H1 (cell line): ENCODE measurements at regions not wholly inside any gene's neighbourhood (a gene's known extent, or its start where the extent isn't known, plus 50 kb on each side); places are given as distances from the start of the nearest gene placed in this dataset.

Experiments used
- CTCF ChIA-PET: fragments of 300-600 bp; sonication (Branson Sonifier 250); formaldehyde crosslinking; loops from one replicate; lab custom pipeline; 2021; ENCODE audit not compliant: partially characterized antibody; lab: Charles Lee
- POLR2A ChIA-PET: fragments of 300-600 bp; sonication (Branson Sonifier 250); formaldehyde crosslinking; loops from one replicate; lab custom pipeline; 2021; ENCODE audit warnings: inconsistent platforms; ENCODE audit not compliant: partially characterized antibody; lab: Charles Lee
- DNase-seq, 2 experiments: peaks; one replicate each; pipeline versions ENCODE4 v3.0.0 to v3.0.0-alpha.2; 2010 to 2022; ENCODE audit warnings: low spot score in 2 of 2, low read depth in 1 of 2, mixed read lengths in 1 of 2
- FAIRE-seq: peaks from 2 replicates; lab custom pipeline; 2011; peaks lifted over from hg19 to GRCh38; lab: Jason Lieb, UNC
- H2AFZ ChIP-seq: 2 replicates; pipeline ENCODE4 v1.8.1; 2012; ENCODE audit warnings: low read length, inconsistent platforms
- H2AK5ac ChIP-seq: 2 replicates; pipeline ENCODE4 v1.6.1; 2013; ENCODE audit warnings: low read depth, low read length
- H2BK120ac ChIP-seq: replicated peaks from 2 replicates; pipeline ENCODE3; 2013; ENCODE audit warnings: low read depth, low read length, inconsistent platforms
- H2BK12ac ChIP-seq: 2 replicates; pipeline ENCODE4 v1.6.1; 2013; ENCODE audit warnings: low read depth, low read length
- H2BK15ac ChIP-seq: 2 replicates; pipeline ENCODE4 v1.6.1; 2013; ENCODE audit warnings: low read length
- H2BK20ac ChIP-seq: 2 replicates; pipeline ENCODE4 v1.6.1; 2013; ENCODE audit warnings: low read length
- H2BK5ac ChIP-seq: 2 replicates; pipeline ENCODE4 v1.6.1; 2013; ENCODE audit warnings: low read depth, low read length
- H3K14ac ChIP-seq: 2 replicates; pipeline ENCODE4 v1.6.1; 2013; ENCODE audit warnings: inconsistent platforms; ENCODE audit not compliant: insufficient read length
- H3K18ac ChIP-seq: 2 replicates; pipeline ENCODE4 v1.6.1; 2013; ENCODE audit warnings: low read length; ENCODE audit errors: extremely low read depth
- H3K23ac ChIP-seq: 2 replicates; pipeline ENCODE4 v1.6.1; 2013; ENCODE audit warnings: inconsistent platforms; ENCODE audit not compliant: insufficient read length
- H3K23me2 ChIP-seq: 2 replicates; pipeline ENCODE4 v1.6.1; 2013; ENCODE audit warnings: low read depth, low read length
- H3K27ac ChIP-seq: 2 replicates; pipeline ENCODE4 v1.6.1; 2011; ENCODE audit warnings: low read depth, low read length, inconsistent platforms
- H3K27me3 ChIP-seq, 4 experiments: replicated peaks in 1 of 4; 1 replicate in 1 of 4; 2 replicates in 3 of 4; pipeline versions ENCODE4 v1.6.1 to v1.8.1; 2011 to 2013; ENCODE audit warnings: low read length in 3 of 4, mild to moderate bottlenecking in 3 of 4, inconsistent platforms in 2 of 4, mixed read lengths in 2 of 4, moderate library complexity in 1 of 4; ENCODE audit not compliant: control insufficient read depth in 3 of 4, insufficient read depth in 3 of 4; ENCODE audit errors: extremely low read depth in 1 of 4
- H3K36me3 ChIP-seq, 4 experiments: 2 replicates each; pipeline versions ENCODE4 v1.6.1 to v1.8.1; 2011 to 2013; ENCODE audit warnings: mild to moderate bottlenecking in 4 of 4, low read length in 3 of 4, moderate library complexity in 2 of 4, control low read depth in 1 of 4, inconsistent platforms in 1 of 4; ENCODE audit not compliant: insufficient read depth in 4 of 4, control insufficient read depth in 2 of 4
- H3K4ac ChIP-seq: replicated peaks from 2 replicates; pipeline ENCODE3; 2013; ENCODE audit warnings: low read length, low read depth, mixed read lengths, inconsistent platforms; ENCODE audit not compliant: insufficient read length
- H3K4me1 ChIP-seq, 4 experiments: replicated peaks in 1 of 4; 1 replicate in 1 of 4; 2 replicates in 3 of 4; pipeline versions ENCODE4 v1.6.1 to v1.8.1; 2011 to 2013; ENCODE audit warnings: low read length in 3 of 4, inconsistent platforms in 2 of 4, mixed read lengths in 1 of 4; ENCODE audit not compliant: insufficient read depth in 4 of 4, control insufficient read depth in 3 of 4
- H3K4me2 ChIP-seq, 2 experiments: 2 replicates each; pipeline versions ENCODE4 v1.6.1 to v1.8.1; 2011 to 2013; ENCODE audit warnings: low read depth in 2 of 2, low read length in 2 of 2, control low read depth in 1 of 2, inconsistent platforms in 1 of 2, mild to moderate bottlenecking in 1 of 2; ENCODE audit not compliant: insufficient read depth in 1 of 2
- H3K4me3 ChIP-seq, 4 experiments: fragments of 200-600, 300-600 bp in 1 of 4; sonication (generic), shearing (Covaris generic), sonication (Bioruptor Twin) in 1 of 4; 2 replicates each; pipeline versions ENCODE4 v1.5.1 to v1.8.1; 2011 to 2016; ENCODE audit warnings: low read length in 4 of 4, low read depth in 3 of 4, control low read depth in 2 of 4, inconsistent platforms in 2 of 4, mild to moderate bottlenecking in 2 of 4, mixed read lengths in 1 of 4, moderate library complexity in 1 of 4; ENCODE audit not compliant: insufficient read depth in 2 of 4; ENCODE audit errors: extremely low read depth in 1 of 4
- H3K56ac ChIP-seq: replicated peaks from 2 replicates; pipeline ENCODE3; 2013; ENCODE audit warnings: low read depth, mild to moderate bottlenecking, mixed read lengths, low read length, inconsistent platforms; ENCODE audit not compliant: insufficient read length
- H3K79me1 ChIP-seq: 2 replicates; pipeline ENCODE4 v1.6.1; 2013; ENCODE audit warnings: low read depth, low read length, control low read depth
- H3K79me2 ChIP-seq, 2 experiments: 2 replicates each; pipeline versions ENCODE4 v1.6.1 to v1.8.1; 2012 to 2013; ENCODE audit warnings: low read length in 2 of 2, mild to moderate bottlenecking in 2 of 2, inconsistent platforms in 1 of 2; ENCODE audit not compliant: insufficient read depth in 2 of 2, control insufficient read depth in 1 of 2
- H3K9ac ChIP-seq, 4 experiments: replicated peaks in 1 of 4; 1 replicate in 1 of 4; 2 replicates in 3 of 4; pipeline versions ENCODE4 v1.6.1 to v1.8.1; 2011 to 2013; ENCODE audit warnings: low read depth in 3 of 4, low read length in 3 of 4, control low read depth in 2 of 4, mild to moderate bottlenecking in 2 of 4, moderate library complexity in 2 of 4, inconsistent platforms in 1 of 4; ENCODE audit errors: extremely low read depth in 1 of 4
- H3K9me3 ChIP-seq, 2 experiments: 2 replicates each; pipeline versions ENCODE4 v1.6.1 to v1.8.1; 2012 to 2013; ENCODE audit warnings: mild to moderate bottlenecking in 2 of 2, moderate library complexity in 2 of 2, control low read depth in 1 of 2, inconsistent platforms in 1 of 2, low read depth in 1 of 2, low read length in 1 of 2, mixed read lengths in 1 of 2; ENCODE audit not compliant: insufficient read depth in 2 of 2
- H4K20me1 ChIP-seq, 2 experiments: replicated peaks in 1 of 2; 2 replicates each; pipeline versions ENCODE3 to v1.8.1; 2011 to 2013; ENCODE audit warnings: inconsistent platforms in 2 of 2, low read length in 2 of 2, mild to moderate bottlenecking in 1 of 2; ENCODE audit not compliant: insufficient read depth in 2 of 2, control insufficient read depth in 1 of 2
- H4K5ac ChIP-seq: 2 replicates; pipeline ENCODE4 v1.6.1; 2013; ENCODE audit warnings: low read length, low read depth, mixed read lengths, inconsistent platforms; ENCODE audit not compliant: insufficient read length
- H4K8ac ChIP-seq: 2 replicates; pipeline ENCODE4 v1.8.0; 2013; ENCODE audit warnings: mild to moderate bottlenecking, moderate library complexity, low read length, inconsistent platforms; ENCODE audit not compliant: insufficient read depth; ENCODE audit errors: extremely low read depth
- H4K91ac ChIP-seq: replicated peaks from 2 replicates; pipeline ENCODE3; 2013; ENCODE audit warnings: low read length, mixed read lengths, inconsistent platforms; ENCODE audit not compliant: insufficient read length
- E2F6 ChIP-seq: IDR thresholded peaks from 2 replicates; pipeline ENCODE4 v1.6.1; 2012; ENCODE audit warnings: inconsistent platforms
- GABPA ChIP-seq: IDR thresholded peaks from 2 replicates; pipeline ENCODE4 v1.6.1; 2011; ENCODE audit warnings: mild to moderate bottlenecking, low read length, moderate library complexity, borderline replicate concordance; ENCODE audit not compliant: insufficient read depth
- GTF2F1 ChIP-seq: IDR thresholded peaks from 2 replicates; pipeline ENCODE4 v1.6.1; 2012; ENCODE audit warnings: low read depth, low read length, improper control_type of control experiment, borderline replicate concordance
- JUN ChIP-seq: IDR thresholded peaks from 2 replicates; pipeline ENCODE4 v1.6.1; 2011; ENCODE audit warnings: low read depth, mild to moderate bottlenecking, improper control_type of control experiment, low read length
- POU5F1 ChIP-seq: IDR thresholded peaks from 2 replicates; pipeline ENCODE4 v1.6.1; 2011; ENCODE audit warnings: low read depth, mild to moderate bottlenecking, low read length, moderate library complexity
- SIRT6 ChIP-seq: IDR thresholded peaks from one replicate; pipeline ENCODE4 v1.7.1; 2012; ENCODE audit warnings: low read length, inconsistent platforms
- SP1 ChIP-seq: IDR thresholded peaks from 2 replicates; pipeline ENCODE4 v1.6.1; 2011; ENCODE audit warnings: low read depth, low read length
- TAF7 ChIP-seq: optimal IDR thresholded peaks from 2 replicates; pipeline ENCODE3; 2011; ENCODE audit warnings: low read depth, mild to moderate bottlenecking, inconsistent platforms, low read length, moderate library complexity, borderline replicate concordance
- WGBS, 2 experiments: shearing (Covaris generic) in 1 of 2; methylation state at CpG; one replicate each; pipeline versions ENCODE4 v1.1.6 to v1.1.7; 2013 to 2015; ENCODE audit warnings: low lambda C conversion rate in 2 of 2, mixed read lengths in 2 of 2, inconsistent platforms in 1 of 2, low coverage in 1 of 2, missing lambda C conversion rate in 1 of 2; ENCODE audit not compliant: insufficient replicate concordance in 2 of 2, insufficient coverage in 1 of 2, insufficient read length in 1 of 2; ENCODE audit errors: extremely low coverage in 1 of 2, missing lambda C conversion rate in 1 of 2; 5-methylcytosine and 5-hydroxymethylcytosine counted together
- TF ChIP-seq, protein P1 (sequence below), 3 experiments: IDR thresholded peaks; 1 replicate in 2 of 3; 2 replicates in 1 of 3; pipeline versions ENCODE4 v1.5.1 to v1.6.1; 2011; ENCODE audit warnings: low read length in 3 of 3, mild to moderate bottlenecking in 3 of 3, inconsistent platforms in 2 of 3, low read depth in 1 of 3, moderate library complexity in 1 of 3; ENCODE audit not compliant: insufficient read depth in 1 of 3; ENCODE audit errors: control extremely low read depth in 1 of 3

DNA sequence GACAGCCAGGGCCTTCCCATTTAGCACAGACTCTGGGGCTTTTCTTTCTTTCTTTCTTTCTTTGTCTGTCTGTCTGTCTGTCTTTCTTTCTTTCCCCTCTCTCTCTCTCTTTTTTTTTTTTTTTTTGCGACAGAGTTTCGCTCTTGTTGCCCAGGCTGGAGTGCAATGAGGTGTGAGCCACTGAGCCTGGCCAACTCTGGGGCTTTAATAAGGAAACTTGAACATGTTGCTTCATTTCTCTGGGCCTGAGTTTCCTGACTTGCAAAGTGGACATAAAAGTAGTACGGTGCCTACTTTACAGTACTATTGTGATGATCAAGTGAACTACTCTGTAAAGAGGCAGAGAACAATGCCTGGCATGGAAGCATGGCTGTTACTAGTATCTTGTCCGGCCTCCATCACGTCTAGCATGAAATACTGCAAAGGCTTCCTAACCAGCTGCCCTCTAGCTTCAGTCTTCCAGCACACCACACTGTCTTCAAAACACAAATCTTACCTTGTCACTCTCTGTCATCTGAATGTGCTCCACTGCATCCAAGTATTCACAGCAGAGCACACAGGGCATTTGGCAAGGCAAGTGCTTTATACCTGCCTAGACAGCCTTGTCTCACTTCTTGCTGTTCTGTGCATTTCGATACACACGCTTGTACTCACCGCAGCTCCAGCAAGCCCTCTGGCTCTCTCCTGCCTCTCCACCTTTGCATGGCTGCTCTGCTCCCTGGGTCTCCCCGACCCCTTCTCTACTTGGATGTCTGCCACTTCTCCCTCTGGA is 96.7 kb downstream of the IRF2BPL start:
- ChIA-PET POLR2A (interaction anchor here (1.1 to 2.1 kb wide), 3 partner anchors 11 to 55 kb away, joined by 3 to 11 read pairs (median 3); no protein-coding TSS in a partner anchor), CTCF (interaction anchor here (0.8 to 21.9 kb wide), 12 partner anchors 11 to 157 kb away, joined by 3 to 403 read pairs (median 3); no protein-coding TSS in a partner anchor)
- H3K23ac ChIP-seq: no peak overlapping the region

More for the DNA sequence above, 96.7 kb downstream of the IRF2BPL start:
- H2AFZ ChIP-seq: no peak overlapping the region
- H3K9me3 ChIP-seq: no peaks in the 10 kb centered on the region
- no peak overlapping the region for H4K8ac ChIP-seq
- TF ChIP-seq JUN: no peak
- TF ChIP-seq TAF7: no peak
- no peak for TF ChIP-seq GTF2F1
- no peak for TF ChIP-seq GABPA
- no peak for TF ChIP-seq SIRT6
- TF ChIP-seq, protein P1, sequence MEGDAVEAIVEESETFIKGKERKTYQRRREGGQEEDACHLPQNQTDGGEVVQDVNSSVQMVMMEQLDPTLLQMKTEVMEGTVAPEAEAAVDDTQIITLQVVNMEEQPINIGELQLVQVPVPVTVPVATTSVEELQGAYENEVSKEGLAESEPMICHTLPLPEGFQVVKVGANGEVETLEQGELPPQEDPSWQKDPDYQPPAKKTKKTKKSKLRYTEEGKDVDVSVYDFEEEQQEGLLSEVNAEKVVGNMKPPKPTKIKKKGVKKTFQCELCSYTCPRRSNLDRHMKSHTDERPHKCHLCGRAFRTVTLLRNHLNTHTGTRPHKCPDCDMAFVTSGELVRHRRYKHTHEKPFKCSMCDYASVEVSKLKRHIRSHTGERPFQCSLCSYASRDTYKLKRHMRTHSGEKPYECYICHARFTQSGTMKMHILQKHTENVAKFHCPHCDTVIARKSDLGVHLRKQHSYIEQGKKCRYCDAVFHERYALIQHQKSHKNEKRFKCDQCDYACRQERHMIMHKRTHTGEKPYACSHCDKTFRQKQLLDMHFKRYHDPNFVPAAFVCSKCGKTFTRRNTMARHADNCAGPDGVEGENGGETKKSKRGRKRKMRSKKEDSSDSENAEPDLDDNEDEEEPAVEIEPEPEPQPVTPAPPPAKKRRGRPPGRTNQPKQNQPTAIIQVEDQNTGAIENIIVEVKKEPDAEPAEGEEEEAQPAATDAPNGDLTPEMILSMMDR (IDR thresholded peaks at IDR 0.05; ENCODE audit: control extremely low read depth in 1 of 3, insufficient read depth in 1 of 3, low read depth in 1 of 3, low read length in 3 of 3): no peak
- no peak for TF ChIP-seq POU5F1
- no peak for TF ChIP-seq E2F6
- TF ChIP-seq SP1: no peak
- DNase-seq (no peak), FAIRE-seq (no peak)
- no peak overlapping the region for H3K56ac ChIP-seq
- H3K9ac ChIP-seq: peak overlapping the region in 1 of 4 experiments; percentile 1; a peak in 1 of 7 replicates
- no peaks in the 10 kb centered on the region for H3K36me3 ChIP-seq
- no peak overlapping the region for H2BK20ac ChIP-seq
- H2BK120ac ChIP-seq: no peak overlapping the region
- peaks cover 8 to 31% (median 22%) of the 10 kb centered on the region in 4 experiments for H3K4me1 ChIP-seq
- no peak overlapping the region for H3K27ac ChIP-seq
- no peak overlapping the region; the same call in 1 of the 2 replicates for H2AK5ac ChIP-seq
- H3K27me3 ChIP-seq: no peaks in the 10 kb centered on the region
- H3K14ac ChIP-seq: no peak overlapping the region
- no peak overlapping the region for H4K5ac ChIP-seq
- H4K91ac ChIP-seq: no peak overlapping the region
- H3K79me1 ChIP-seq: no peaks in the 10 kb centered on the region
- peak overlapping the region; percentile 14; the same call in 1 of the 2 replicates for H2BK15ac ChIP-seq
- no peak overlapping the region for H3K4me3 ChIP-seq
- H3K79me2 ChIP-seq: no peaks in the 10 kb centered on the region
- H3K23me2 ChIP-seq: no peaks in the 10 kb centered on the region
- H4K20me1 ChIP-seq: no peaks in the 10 kb centered on the region
- no peak overlapping the region for H3K4me2 ChIP-seq
- no peak overlapping the region for H3K4ac ChIP-seq
- 96% methylated on average over 7 of the region's 9 CpGs; no CpG with 5 or more reads in 1 of the 2 experiments for WGBS, 2 experiments
- H3K18ac ChIP-seq: no peak overlapping the region
- peak overlapping the region; percentile 63; the same call in 1 of the 2 replicates for H2BK12ac ChIP-seq
- H2BK5ac ChIP-seq: 0 out of 2 replicates have a peak overlapping the region, but pooled peaks have one; percentile 5
